Fibroblast of peridontal ligament (primary cell): ENCODE measurements at regions not wholly inside any gene's neighbourhood (a gene's known extent, or its start where the extent isn't known, plus 50 kb on each side); places are given as distances from the start of the nearest gene placed in this dataset.
A peak's percentile ranks its signal among the peaks of the same experiment; 100 is the strongest.

Experiments
- DNase-seq: peaks from one replicate; pipeline ENCODE4 v3.0.0-alpha.2; 2010; ENCODE audit errors: extremely low read depth

DNA sequence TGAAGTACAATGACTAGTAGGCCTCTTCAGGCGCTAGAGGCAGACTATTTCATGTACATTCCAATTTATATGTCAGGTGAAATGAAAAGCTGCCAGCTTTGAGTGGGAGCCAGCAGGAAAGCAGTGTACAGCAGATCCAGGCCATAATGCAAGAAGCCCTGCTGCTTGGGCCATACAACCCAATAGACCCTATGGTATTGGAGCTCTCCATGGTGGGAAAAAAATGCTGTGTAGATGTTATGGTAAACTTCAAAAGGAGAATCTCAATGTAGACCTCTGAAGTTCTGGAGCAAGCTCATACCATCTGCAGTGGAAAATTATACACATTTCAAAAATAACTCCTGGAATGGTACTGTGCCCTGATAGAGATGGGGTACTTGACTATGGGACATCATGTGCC lies 71.5 kb upstream of the CD82 start:
- DNase-seq: no peak

DNA sequence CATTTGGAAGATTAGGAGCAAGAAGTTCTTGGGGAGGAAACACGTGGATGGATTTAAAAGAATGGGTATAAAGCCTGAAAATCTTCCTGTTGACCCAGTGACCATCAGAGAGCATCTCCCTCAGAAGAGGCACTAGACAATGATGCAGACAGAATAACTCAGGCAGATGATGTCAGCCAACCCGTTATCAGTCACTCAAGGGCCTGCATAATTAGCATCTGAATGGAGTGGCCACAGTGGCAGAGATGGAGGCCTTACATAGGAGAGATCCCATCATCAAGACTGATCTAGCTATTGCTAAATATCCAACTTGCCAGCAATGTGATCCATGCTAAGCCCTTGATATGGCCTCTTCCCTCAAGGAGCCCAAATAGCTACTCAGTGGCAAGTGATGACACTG lies 70.7 kb upstream of the CD82 start:
- DNase-seq: no peak

DNA sequence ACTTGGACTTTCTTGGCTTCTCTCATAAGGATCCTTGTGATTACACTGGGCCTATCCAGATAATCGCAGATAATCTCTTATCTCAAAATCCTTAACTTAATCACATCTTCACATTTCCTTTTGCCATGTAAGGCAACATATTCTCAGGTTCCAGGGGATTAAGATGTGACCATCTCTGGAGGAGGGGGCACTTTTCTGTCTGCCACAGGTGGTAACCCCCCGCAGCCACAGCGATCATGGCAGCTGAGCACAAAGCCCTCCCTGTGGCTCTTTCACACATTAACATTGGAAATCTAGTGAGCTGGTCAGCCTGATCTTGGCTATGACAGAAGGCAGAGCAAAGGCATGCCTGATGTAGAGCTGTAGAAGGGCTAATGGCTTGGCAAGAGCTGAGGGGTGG lies 69.1 kb upstream of the CD82 start:
- DNase-seq: no peak

DNA sequence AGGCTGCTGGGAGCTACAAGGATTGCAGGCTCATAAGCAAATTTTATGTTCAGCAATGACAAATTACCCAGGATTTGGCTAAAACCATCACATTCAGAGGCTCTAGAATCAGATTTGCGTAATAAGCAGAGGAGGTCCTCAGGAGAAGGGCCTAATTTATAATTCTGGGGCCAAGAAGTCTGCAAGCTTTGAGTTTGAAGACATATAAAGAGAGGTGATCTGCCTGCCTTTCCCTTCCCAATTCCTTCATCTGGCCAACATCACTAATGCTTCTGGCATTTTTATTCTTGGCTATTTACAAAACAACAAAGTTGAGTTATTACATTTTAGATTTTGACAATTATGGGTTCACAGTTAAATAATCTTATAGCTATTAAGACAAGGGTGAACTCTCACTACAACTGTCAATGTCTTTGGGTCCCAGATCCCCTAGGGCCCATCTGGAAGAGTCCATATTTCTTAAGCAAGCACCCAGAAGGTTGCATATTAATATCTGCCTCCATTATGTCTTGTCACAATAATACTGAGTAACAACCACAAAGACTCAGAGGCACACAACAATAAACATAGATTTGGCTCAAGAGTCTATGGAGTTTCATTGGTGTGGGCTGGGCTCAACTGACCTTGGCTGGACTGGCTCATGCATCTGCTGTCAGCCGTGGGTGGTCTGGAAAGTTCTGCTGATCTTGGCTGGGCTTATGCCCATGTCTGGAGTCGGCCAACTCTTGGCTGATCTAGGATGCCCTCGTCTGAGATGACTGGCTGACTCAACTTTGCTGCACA lies 67.2 kb upstream of the CD82 start:
- DNase-seq: no peak

DNA sequence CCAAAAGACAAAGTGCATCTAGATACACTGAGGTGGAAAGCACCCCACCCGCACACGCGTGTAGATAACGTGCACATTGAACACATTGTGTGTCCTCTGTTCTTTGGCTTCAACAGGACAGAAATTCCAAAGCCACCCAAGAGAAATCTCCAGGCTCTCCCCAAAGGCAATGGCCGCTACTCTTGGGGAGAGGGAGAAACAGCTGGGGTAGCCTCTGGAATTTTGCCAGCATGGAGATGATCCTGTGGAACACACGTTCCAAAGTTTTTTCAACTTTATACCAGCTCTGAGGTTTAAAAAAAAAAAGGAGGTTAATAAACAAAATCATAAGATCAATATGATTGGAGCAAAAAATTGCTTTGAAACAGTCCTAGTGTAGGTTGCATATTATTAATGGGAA lies 63.0 kb upstream of the CD82 start:
- no peak for DNase-seq

DNA sequence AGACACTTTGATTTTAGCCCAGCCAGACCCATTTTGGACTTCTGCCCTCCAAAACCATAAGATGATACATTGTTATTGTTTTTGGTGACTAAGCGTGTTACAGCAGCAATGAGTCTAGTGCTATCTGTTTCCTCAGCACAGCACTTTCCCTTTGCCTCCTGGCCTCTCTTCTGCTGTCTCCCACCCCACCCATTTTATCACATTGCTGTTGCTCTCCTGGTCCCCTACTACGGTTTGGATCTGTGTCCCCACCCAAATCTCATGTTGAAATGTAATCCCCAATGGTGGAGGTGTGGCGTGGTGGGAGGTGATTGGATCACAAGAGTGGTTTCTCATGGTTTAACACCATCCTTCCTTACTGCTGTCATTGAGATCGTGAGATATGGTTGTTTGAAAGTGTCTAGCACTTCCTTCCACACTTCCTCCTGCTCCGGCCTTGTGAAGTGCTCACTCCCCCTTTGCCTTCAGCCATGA lies 59.8 kb upstream of the CD82 start:
- peak; percentile 39 for DNase-seq

DNA sequence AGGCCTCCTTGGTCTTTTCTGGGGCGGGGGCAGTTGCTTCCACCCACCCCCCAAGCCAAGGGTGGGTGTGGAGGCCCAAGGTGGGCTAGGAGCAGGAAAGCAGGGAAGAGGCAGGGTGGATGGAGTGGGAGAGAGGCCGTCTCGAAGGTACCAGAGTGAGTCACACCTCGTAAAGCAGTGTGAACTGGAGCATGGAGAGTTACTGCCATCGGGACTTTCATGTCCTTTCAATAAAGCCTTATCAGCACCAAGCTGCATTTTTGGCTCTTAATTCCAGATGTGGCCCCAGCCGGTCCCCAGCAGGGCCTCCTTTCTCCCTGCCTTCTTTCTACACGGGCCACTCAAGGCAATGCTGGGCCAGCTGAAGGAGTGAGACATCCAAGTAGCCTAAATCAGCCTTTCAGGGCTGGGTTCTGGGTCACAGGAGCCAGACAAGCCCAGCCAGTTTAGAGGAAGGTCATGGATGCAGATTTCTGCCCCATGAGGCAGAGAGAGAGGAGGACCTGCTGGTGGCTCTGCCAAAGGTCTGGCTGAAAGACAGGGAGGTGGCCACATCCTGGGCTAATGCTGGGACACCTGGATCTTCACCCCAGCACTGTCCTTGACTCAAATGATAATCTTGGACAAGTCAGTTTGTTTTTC lies 59.0 kb upstream of the CD82 start:
- DNase-seq: no peak

DNA sequence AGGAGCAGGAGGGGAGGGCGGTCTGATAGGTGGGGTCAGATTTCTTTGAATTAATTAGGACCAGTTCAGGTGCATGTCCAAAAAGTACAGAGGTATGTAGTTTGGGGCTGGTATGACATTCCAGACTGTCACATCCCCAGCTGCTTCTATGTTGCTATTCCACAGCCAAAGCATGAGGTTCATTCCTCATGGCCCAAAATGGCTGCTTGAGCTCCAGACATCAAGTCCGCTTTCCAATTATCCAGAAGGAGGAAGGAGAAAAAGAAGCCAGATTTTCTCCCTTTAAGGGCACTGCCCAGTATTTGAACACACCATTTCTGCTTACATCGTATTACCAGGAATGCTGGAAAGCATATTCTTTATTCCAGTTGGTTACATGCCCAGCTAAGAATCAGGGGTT lies 58.0 kb upstream of the CD82 start:
- DNase-seq: no peak

DNA sequence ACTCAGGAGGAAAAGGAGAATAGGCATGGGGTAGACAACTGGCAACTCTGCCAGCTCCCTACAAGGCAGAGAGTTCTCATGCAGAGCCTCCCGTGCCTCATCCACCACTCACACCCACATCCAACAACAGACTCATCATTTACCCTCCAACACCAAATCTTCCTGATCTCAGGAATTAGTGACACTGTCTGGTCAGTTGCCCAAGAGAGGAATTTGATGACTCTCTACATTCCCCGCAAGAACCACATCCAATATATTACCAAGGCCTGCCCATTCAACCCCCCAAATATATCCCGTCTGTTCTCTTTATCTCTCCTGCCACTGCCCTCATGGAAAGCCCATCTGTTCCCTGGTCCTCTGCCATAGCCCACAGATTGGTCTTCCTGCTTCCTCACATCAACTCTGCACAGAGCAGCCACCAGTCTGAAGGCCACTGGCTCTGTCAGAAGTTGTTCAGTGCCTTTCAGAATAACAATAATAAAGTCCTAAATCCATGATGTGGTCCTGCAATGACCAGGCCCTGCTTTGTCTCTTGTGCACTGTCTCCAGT lies 57.5 kb upstream of the CD82 start:
- no peak for DNase-seq

DNA sequence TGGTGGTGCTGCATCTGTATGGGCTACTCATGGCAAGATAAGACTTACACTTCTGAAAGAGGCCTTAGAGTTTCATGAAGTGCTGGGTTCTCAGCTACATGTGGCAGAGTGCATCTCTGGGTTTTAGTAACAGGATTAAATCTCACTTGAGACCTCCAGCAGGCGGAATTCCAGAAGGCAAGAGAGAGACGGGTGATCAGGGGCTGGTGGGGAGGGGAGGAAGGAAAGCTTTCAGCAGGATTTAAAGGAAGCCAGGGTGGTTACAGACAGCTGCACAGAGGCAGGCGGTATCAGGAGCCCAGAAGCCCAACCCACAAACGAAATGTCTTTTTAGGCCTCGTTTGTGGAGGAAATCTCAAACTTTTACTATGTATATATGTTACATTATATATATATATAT lies 56.2 kb upstream of the CD82 start:
- DNase-seq: no peak

DNA sequence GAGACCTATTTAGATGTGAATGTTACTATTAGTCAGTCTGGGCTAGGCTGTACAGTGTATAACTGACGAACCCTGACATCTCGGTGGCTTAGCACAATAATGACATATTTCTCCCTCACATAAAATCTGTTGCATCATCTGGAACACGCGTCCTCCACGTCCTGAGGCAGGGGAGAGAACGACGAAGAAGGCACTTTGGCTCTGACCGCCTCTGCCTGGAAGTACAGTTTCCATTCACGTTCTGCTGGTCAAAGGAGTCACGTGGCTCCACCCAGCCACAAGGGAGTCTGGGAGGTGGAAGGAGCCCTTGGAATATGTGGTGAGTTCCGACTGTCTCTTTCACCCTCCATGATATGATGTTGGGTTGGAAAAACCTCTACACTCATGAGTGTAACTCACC lies 55.1 kb upstream of the CD82 start:
- no peak for DNase-seq

DNA sequence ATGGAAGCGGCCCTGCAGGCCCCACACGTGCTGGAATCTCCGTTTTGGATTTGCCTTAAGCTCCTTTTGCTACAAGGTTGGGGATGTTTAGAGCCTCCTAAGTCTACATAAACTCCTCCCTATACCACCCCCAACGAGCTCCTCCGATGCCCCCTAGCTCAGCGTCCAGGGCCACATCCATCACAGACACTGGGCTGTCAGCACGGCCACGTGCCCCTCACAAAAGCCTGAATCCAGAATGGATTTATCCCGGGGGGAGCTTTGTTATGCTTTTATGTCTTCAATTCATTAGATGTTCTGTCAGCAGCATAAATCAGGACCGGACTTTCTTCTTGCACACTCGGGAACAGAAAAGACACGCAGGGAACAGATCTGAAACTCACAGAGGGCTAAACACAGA lies 52.6 kb upstream of the CD82 start:
- DNase-seq: no peak

DNA sequence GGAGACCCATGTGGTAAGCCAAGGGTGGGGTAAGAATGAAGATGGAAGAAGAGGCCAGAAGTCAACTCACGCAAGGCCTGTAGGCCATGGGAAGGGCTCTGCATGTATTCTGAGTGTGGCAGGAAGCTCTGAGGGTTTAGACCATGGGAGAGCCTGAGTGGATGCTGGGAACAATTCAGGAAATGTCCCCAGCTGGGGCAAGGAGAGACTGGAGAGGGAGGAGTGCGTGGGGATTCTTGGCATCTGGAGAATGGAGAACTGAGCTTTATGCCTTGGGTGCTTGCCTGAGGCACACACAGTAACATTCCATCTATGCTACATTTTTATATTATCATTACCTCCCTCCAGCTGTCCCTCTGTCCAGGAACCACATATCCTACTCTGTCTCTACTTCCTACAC lies 50.4 kb upstream of the CD82 start:
- DNase-seq: no peak
